Memory B cell (primary cell): ENCODE measurements at regions not wholly inside any gene's neighbourhood (a gene's known extent, or its start where the extent isn't known, plus 50 kb on each side); places are given as distances from the start of the nearest gene placed in this dataset.

Experiments
- ATAC-seq: fragments of 150-1000 bp; cut with Tn5 transposase; 2 replicates; pipeline ENCODE4 v1.10.0; 2021; ENCODE audit warnings: low read depth, mild to moderate bottlenecking, moderate library complexity
- DNase-seq, 2 donors: peaks; one replicate each; pipeline ENCODE4 v3.0.0; 2022; ENCODE audit warnings: low spot score in 2 of 2
- H3K27ac Mint-ChIP-seq: one replicate; pipeline ENCODE4 v1.8.0; 2022; ENCODE audit warnings: mild to moderate bottlenecking, moderate library complexity, mixed read lengths
- H3K27me3 Mint-ChIP-seq: one replicate; pipeline ENCODE4 v1.8.0; 2022; ENCODE audit warnings: mixed read lengths
- H3K36me3 Mint-ChIP-seq: one replicate; pipeline ENCODE4 v1.8.0; 2022; ENCODE audit warnings: mild to moderate bottlenecking, mixed read lengths
- H3K4me1 Mint-ChIP-seq: one replicate; pipeline ENCODE4 v1.8.0; 2022; ENCODE audit warnings: mixed read lengths
- H3K4me3 Mint-ChIP-seq: one replicate; pipeline ENCODE4 v1.8.0; 2022; ENCODE audit warnings: mild to moderate bottlenecking, moderate library complexity, mixed read lengths
- H3K9me3 Mint-ChIP-seq: one replicate; pipeline ENCODE4 v1.8.0; 2022; ENCODE audit warnings: mixed read lengths

GRCh38 chr12:124404162-124404784, 109.4 kb downstream of the RFLNA start:
- Mint-ChIP-seq H3K4me1 (peaks cover 8% of the 10 kb centered on the region), H3K4me3 (no peak overlapping the region), H3K27ac (no peak overlapping the region), H3K27me3 (no peaks in the 10 kb centered on the region), H3K36me3 (peaks cover 21% of the 10 kb centered on the region), H3K9me3 (no peaks in the 10 kb centered on the region)
- DNase-seq: no peak
- ATAC-seq: no peak

- peaks cover 22% of the 10 kb centered on the region for H3K36me3 Mint-ChIP-seq
Measured at GRCh38 chr12:124403273-124403672, 108.4 kb downstream of the RFLNA start.

GRCh38 chr12:124402248-124403066, 107.6 kb downstream of the RFLNA start:
- Mint-ChIP-seq H3K36me3 (peaks cover 23% of the 10 kb centered on the region), H3K27me3 (no peaks in the 10 kb centered on the region), H3K4me3 (no peak overlapping the region), H3K4me1 (peaks cover 8% of the 10 kb centered on the region), H3K27ac (no peak overlapping the region), H3K9me3 (no peaks in the 10 kb centered on the region)
- DNase-seq (no peak), ATAC-seq (no peak)

More at GRCh38 chr12:124403273-124403672, 108.4 kb downstream of the RFLNA start:
- Mint-ChIP-seq H3K27me3 (no peaks in the 10 kb centered on the region), H3K4me1 (peaks cover 8% of the 10 kb centered on the region), H3K4me3 (no peak overlapping the region), H3K27ac (no peak overlapping the region), H3K9me3 (no peaks in the 10 kb centered on the region)
- ATAC-seq (no peak), DNase-seq (no peak)

- DNase-seq (no peak), ATAC-seq (no peak)
- Mint-ChIP-seq H3K27me3 (no peaks in the 10 kb centered on the region), H3K4me3 (no peak overlapping the region), H3K9me3 (no peaks in the 10 kb centered on the region), H3K4me1 (peaks cover 8% of the 10 kb centered on the region), H3K36me3 (peaks cover 19% of the 10 kb centered on the region), H3K27ac (no peak overlapping the region)
Measured at GRCh38 chr12:124401704-124402221, 106.9 kb downstream of the RFLNA start.

- H3K36me3 Mint-ChIP-seq: peaks cover 22% of the 10 kb centered on the region
- H3K27me3 Mint-ChIP-seq: no peaks in the 10 kb centered on the region
- ATAC-seq (no peak), DNase-seq (no peak)
- H3K9me3 Mint-ChIP-seq: no peaks in the 10 kb centered on the region
- H3K4me3 Mint-ChIP-seq: no peak overlapping the region
- peaks cover 8% of the 10 kb centered on the region for H3K4me1 Mint-ChIP-seq
- no peak overlapping the region for H3K27ac Mint-ChIP-seq
Measured at GRCh38 chr12:124400124-124400523, 105.2 kb downstream of the RFLNA start.

GRCh38 chr12:124399622-124400021, 104.7 kb downstream of the RFLNA start:
- ATAC-seq: no peak
- Mint-ChIP-seq H3K27ac (no peak overlapping the region), H3K4me1 (peaks cover 6% of the 10 kb centered on the region), H3K9me3 (no peaks in the 10 kb centered on the region), H3K4me3 (no peak overlapping the region), H3K36me3 (peaks cover 22% of the 10 kb centered on the region), H3K27me3 (no peaks in the 10 kb centered on the region)
- peak; percentile 18 to 32 for DNase-seq

GRCh38 chr12:124398578-124399227, 103.8 kb downstream of the RFLNA start:
- DNase-seq (no peak), ATAC-seq (no peak)
- Mint-ChIP-seq H3K9me3 (no peaks in the 10 kb centered on the region), H3K27ac (no peak overlapping the region), H3K4me3 (no peak overlapping the region), H3K27me3 (no peaks in the 10 kb centered on the region), H3K4me1 (peaks cover 6% of the 10 kb centered on the region), H3K36me3 (peaks cover 24% of the 10 kb centered on the region)

GRCh38 chr12:124397807-124398577, 103.1 kb downstream of the RFLNA start:
- H3K27ac Mint-ChIP-seq: no peak overlapping the region
- H3K36me3 Mint-ChIP-seq: peaks cover 24% of the 10 kb centered on the region
- no peak overlapping the region for H3K4me3 Mint-ChIP-seq
- H3K27me3 Mint-ChIP-seq: no peaks in the 10 kb centered on the region
- H3K4me1 Mint-ChIP-seq: peaks cover 10% of the 10 kb centered on the region
- H3K9me3 Mint-ChIP-seq: no peaks in the 10 kb centered on the region
- DNase-seq: no peak
- no peak for ATAC-seq

GRCh38 chr12:124397399-124397679, 102.4 kb downstream of the RFLNA start:
- Mint-ChIP-seq H3K27me3 (no peaks in the 10 kb centered on the region), H3K4me1 (peaks cover 11% of the 10 kb centered on the region), H3K4me3 (no peak overlapping the region), H3K36me3 (peaks cover 23% of the 10 kb centered on the region), H3K27ac (no peak overlapping the region), H3K9me3 (no peaks in the 10 kb centered on the region)
- ATAC-seq (no peak), DNase-seq (no peak)

GRCh38 chr12:124396544-124397398, 101.9 kb downstream of the RFLNA start:
- Mint-ChIP-seq H3K27ac (no peak overlapping the region), H3K36me3 (peaks cover 23% of the 10 kb centered on the region), H3K27me3 (no peaks in the 10 kb centered on the region), H3K4me1 (peaks cover 16% of the 10 kb centered on the region), H3K4me3 (no peak overlapping the region), H3K9me3 (no peaks in the 10 kb centered on the region)
- no peak for ATAC-seq
- DNase-seq: no peak

- peaks cover 23% of the 10 kb centered on the region for H3K4me1 Mint-ChIP-seq
- H3K4me3 Mint-ChIP-seq: no peak overlapping the region
- DNase-seq (no peak), ATAC-seq (no peak)
- no peaks in the 10 kb centered on the region for H3K27me3 Mint-ChIP-seq
- H3K9me3 Mint-ChIP-seq: no peaks in the 10 kb centered on the region
- no peak overlapping the region for H3K27ac Mint-ChIP-seq
- peaks cover 21% of the 10 kb centered on the region for H3K36me3 Mint-ChIP-seq
Measured at GRCh38 chr12:124395986-124396385, 101.1 kb downstream of the RFLNA start.

- Mint-ChIP-seq H3K4me1 (peaks cover 26% of the 10 kb centered on the region), H3K9me3 (no peaks in the 10 kb centered on the region), H3K4me3 (no peak overlapping the region), H3K27ac (no peak overlapping the region), H3K36me3 (peaks cover 18% of the 10 kb centered on the region), H3K27me3 (no peaks in the 10 kb centered on the region)
- ATAC-seq: no peak
- DNase-seq: no peak
Measured at GRCh38 chr12:124395284-124395752, 100.4 kb downstream of the RFLNA start.
